CD4-positive, alpha-beta T cell (primary cell): ENCODE measurements at regions not wholly inside any gene's neighbourhood (a gene's known extent, or its start where the extent isn't known, plus 50 kb on each side); places are given as distances from the start of the nearest gene placed in this dataset.

Experiments
- ATAC-seq: fragments of 200-7000 bp; cut with Tn5 transposase; one replicate; pipeline ENCODE4 v1.10.0; 2022; ENCODE audit warnings: mild to moderate bottlenecking; ENCODE audit not compliant: poor library complexity
- CTCF ChIA-PET: fragments of 350-600 bp; sonication (Branson Sonifier 250); formaldehyde crosslinking; loops from one replicate; lab custom pipeline; 2021; ENCODE audit warnings: antibody characterized with exemption, inconsistent platforms; lab: Charles Lee
- POLR2A ChIA-PET: fragments of 350-600 bp; sonication (Branson Sonifier 250); formaldehyde crosslinking; loops from one replicate; lab custom pipeline; 2021; ENCODE audit warnings: antibody characterized with exemption, inconsistent platforms; lab: Charles Lee
- DNase-seq, 14 experiments: peaks; one replicate each; pipeline ENCODE4 v3.0.0-alpha.2; 2013 to 2020; ENCODE audit warnings: mixed read lengths in 2 of 14
- H3K27ac ChIP-seq, 2 donors: one replicate each; pipeline versions ENCODE4 v1.5.1 to v1.7.0; 2013; ENCODE audit warnings: low read length in 2 of 2, low read depth in 1 of 2, mild to moderate bottlenecking in 1 of 2
- H3K27me3 ChIP-seq, 2 experiments: 1 replicate in 1 of 2; 2 replicates in 1 of 2; pipeline versions ENCODE4 v1.6.1 to v1.7.0; 2013; ENCODE audit warnings: low read length in 2 of 2, control low read depth in 1 of 2, mild to moderate bottlenecking in 1 of 2, moderate library complexity in 1 of 2; ENCODE audit not compliant: insufficient read depth in 2 of 2, control insufficient read depth in 1 of 2
- H3K36me3 ChIP-seq: one replicate; pipeline ENCODE4 v1.6.1; 2013; ENCODE audit warnings: low read length, control low read depth; ENCODE audit not compliant: insufficient read depth
- H3K4me1 ChIP-seq: one replicate; pipeline ENCODE4 v1.6.1; 2013; ENCODE audit warnings: low read length, control low read depth; ENCODE audit not compliant: insufficient read depth
- H3K4me3 ChIP-seq: one replicate; pipeline ENCODE4 v1.5.1; 2013; ENCODE audit warnings: mild to moderate bottlenecking, low read length, moderate library complexity
- H3K9me3 ChIP-seq, 2 experiments: 1 replicate in 1 of 2; 2 replicates in 1 of 2; pipeline versions ENCODE4 v1.6.1 to v1.7.0; 2013; ENCODE audit warnings: low read length in 2 of 2, mild to moderate bottlenecking in 2 of 2, control low read depth in 1 of 2, moderate library complexity in 1 of 2; ENCODE audit not compliant: control insufficient read depth in 1 of 2, insufficient read depth in 1 of 2
- H3K27ac Mint-ChIP-seq: one replicate; pipeline ENCODE4 v1.8.0; 2020; ENCODE audit warnings: mixed read lengths
- H3K27me3 Mint-ChIP-seq: one replicate; pipeline ENCODE4 v1.8.0; 2021; ENCODE audit warnings: mixed read lengths
- H3K36me3 Mint-ChIP-seq: one replicate; pipeline ENCODE4 v1.8.0; 2021; ENCODE audit warnings: low read depth, mixed read lengths
- H3K4me1 Mint-ChIP-seq: one replicate; pipeline ENCODE4 v1.8.0; 2021; ENCODE audit warnings: low read depth, mixed read lengths
- H3K4me3 Mint-ChIP-seq: one replicate; pipeline ENCODE4 v1.8.0; 2020; ENCODE audit warnings: mild to moderate bottlenecking, mixed read lengths
- H3K9me3 Mint-ChIP-seq: one replicate; pipeline ENCODE4 v1.8.0; 2020; ENCODE audit warnings: mixed read lengths
- intact Hi-C, 2 experiments: fragments of 100-400 bp; cut with DNase I in 1 of 2; cut with micrococcal nuclease in 1 of 2; formaldehyde crosslinking; loops; one replicate each; pipeline versions ENCODE4 v1.15.1 to v1.9.0; 2023 to 2025; cut with DNase I, micrococcal nuclease
- TF ChIP-seq, protein P1 (sequence below): fragments of 200-600 bp; IDR thresholded peaks from one replicate; pipeline ENCODE4 v1.8.0; 2022; ENCODE audit warnings: antibody characterized with exemption, mild to moderate bottlenecking

DNA sequence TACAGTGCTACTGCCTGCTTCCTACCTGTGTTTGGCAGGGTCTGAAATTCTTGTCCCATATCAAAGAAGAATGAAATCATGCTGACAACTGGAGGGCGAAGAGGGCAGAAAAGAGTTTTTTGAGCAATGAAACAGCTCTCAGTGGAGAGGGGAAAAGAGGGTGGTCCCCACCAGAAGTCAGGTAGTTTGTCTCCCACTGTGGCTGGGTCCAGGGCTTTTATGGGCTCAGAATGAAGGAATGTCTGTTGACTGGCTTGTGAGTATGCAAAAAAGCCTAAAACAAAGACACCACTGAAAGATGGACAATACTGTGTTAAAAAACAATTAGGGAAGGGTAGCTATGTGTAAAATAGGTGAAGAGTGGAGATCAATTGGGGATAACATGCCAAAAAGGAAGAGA lies 115.0 kb downstream of the ADAM29 start:
- H3K4me1 ChIP-seq = no peaks in the 10 kb centered on the region
- intact Hi-C loops = no loop called here
- H3K4me3 Mint-ChIP-seq = no peak overlapping the region
- no peaks in the 10 kb centered on the region for H3K36me3 ChIP-seq
- POLR2A ChIA-PET = no interaction called here
- H3K27ac Mint-ChIP-seq = no peak overlapping the region
- H3K27me3 Mint-ChIP-seq = no peaks in the 10 kb centered on the region
- H3K4me3 ChIP-seq = no peak overlapping the region
- DNase-seq (no peak), ATAC-seq (no peak)
- peaks cover under 1 to 8% of the 10 kb centered on the region in 2 experiments for H3K9me3 ChIP-seq
- CTCF ChIA-PET = no interaction called here
- no peaks in the 10 kb centered on the region for H3K36me3 Mint-ChIP-seq
- no peaks in the 10 kb centered on the region for H3K4me1 Mint-ChIP-seq
- no peaks in the 10 kb centered on the region for H3K27me3 ChIP-seq
- TF ChIP-seq, protein P1, sequence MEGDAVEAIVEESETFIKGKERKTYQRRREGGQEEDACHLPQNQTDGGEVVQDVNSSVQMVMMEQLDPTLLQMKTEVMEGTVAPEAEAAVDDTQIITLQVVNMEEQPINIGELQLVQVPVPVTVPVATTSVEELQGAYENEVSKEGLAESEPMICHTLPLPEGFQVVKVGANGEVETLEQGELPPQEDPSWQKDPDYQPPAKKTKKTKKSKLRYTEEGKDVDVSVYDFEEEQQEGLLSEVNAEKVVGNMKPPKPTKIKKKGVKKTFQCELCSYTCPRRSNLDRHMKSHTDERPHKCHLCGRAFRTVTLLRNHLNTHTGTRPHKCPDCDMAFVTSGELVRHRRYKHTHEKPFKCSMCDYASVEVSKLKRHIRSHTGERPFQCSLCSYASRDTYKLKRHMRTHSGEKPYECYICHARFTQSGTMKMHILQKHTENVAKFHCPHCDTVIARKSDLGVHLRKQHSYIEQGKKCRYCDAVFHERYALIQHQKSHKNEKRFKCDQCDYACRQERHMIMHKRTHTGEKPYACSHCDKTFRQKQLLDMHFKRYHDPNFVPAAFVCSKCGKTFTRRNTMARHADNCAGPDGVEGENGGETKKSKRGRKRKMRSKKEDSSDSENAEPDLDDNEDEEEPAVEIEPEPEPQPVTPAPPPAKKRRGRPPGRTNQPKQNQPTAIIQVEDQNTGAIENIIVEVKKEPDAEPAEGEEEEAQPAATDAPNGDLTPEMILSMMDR = no peak
- no peak overlapping the region for H3K27ac ChIP-seq
- peaks cover 8% of the 10 kb centered on the region for H3K9me3 Mint-ChIP-seq

- Mint-ChIP-seq H3K9me3 (peaks cover 5% of the 10 kb centered on the region), H3K27me3 (no peaks in the 10 kb centered on the region), H3K27ac (no peak overlapping the region), H3K36me3 (no peaks in the 10 kb centered on the region), H3K4me1 (no peaks in the 10 kb centered on the region), H3K4me3 (no peak overlapping the region)
- H3K27me3 ChIP-seq = no peaks in the 10 kb centered on the region
- ChIA-PET POLR2A (no interaction called here), CTCF (no interaction called here)
- H3K27ac ChIP-seq = no peak overlapping the region
- no peak for ATAC-seq
- no peak overlapping the region for H3K4me3 ChIP-seq
- H3K36me3 ChIP-seq = no peaks in the 10 kb centered on the region
- H3K4me1 ChIP-seq = no peaks in the 10 kb centered on the region
- intact Hi-C loops = no loop called here
- TF ChIP-seq, protein P1 = no peak
- peaks cover 0 to 8% of the 10 kb centered on the region in 2 experiments for H3K9me3 ChIP-seq
- DNase-seq = no peak
Measured at GRCh38 chr4:175034007-175034406, 115.8 kb downstream of the ADAM29 start.

DNA sequence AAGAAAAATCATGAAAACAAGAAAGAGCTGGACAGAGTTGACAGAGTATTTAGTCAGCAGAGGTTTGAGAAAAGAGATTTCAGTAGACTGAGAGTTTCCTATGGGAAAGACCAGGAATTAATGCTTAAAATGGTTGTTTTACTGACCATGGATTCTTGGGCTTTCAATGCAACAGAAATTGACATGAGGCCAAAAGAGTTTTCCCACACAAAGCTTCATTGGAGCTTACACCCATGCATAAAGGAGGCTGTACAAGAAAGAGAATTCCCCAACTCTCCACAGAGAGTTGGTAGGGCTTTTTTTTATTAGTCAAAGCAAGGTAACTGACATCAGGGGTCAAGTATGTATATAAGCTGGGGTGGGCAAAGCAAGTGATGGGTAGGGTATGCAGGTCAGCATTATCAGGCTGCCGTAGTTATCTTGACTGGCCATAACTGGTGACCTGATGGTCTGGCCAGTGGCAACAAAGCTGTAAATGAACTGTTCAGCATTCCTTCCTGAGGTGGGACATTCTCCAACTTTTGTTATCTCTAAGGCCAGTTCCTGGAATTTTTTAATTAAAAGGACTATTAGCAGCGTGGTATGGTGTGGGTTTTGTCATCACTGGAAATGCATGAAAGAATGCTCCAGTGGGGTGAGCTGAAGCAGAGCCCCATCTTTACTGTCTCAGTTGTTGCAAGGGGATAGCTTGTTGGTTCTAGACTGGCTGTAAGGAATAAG lies 117.0 kb downstream of the ADAM29 start:
- H3K36me3 ChIP-seq = no peaks in the 10 kb centered on the region

More for the DNA sequence above, 117.0 kb downstream of the ADAM29 start:
- Histone ChIP-seq H3K27ac (no peak overlapping the region), H3K9me3 (peaks cover 0 to 8% of the 10 kb centered on the region in 2 experiments), H3K27me3 (no peaks in the 10 kb centered on the region), H3K4me1 (no peaks in the 10 kb centered on the region), H3K4me3 (no peak overlapping the region)
- H3K4me1 Mint-ChIP-seq = no peaks in the 10 kb centered on the region
- no peak for ATAC-seq
- TF ChIP-seq, protein P1 = no peak
- no peak for DNase-seq
- ChIA-PET CTCF (no interaction called here), POLR2A (no interaction called here)
- no peak overlapping the region for H3K4me3 Mint-ChIP-seq
- H3K36me3 Mint-ChIP-seq = no peaks in the 10 kb centered on the region
- intact Hi-C loops = no loop called here
- peaks cover 2% of the 10 kb centered on the region for H3K9me3 Mint-ChIP-seq
- H3K27me3 Mint-ChIP-seq = no peaks in the 10 kb centered on the region
- no peak overlapping the region for H3K27ac Mint-ChIP-seq
